Mesothelial cell of epicardium (in vitro differentiated cells): ENCODE measurements at regions not wholly inside any gene's neighbourhood (a gene's known extent, or its start where the extent isn't known, plus 50 kb on each side); places are given as distances from the start of the nearest gene placed in this dataset.
A peak's percentile ranks its signal among the peaks of the same experiment; 100 is the strongest.
"Not testable (repeated sequence)": the region's sequence is repeated elsewhere in the genome, so short reads cannot be mapped to it uniquely, and the experiment has no call there.

ENCODE experiments used
- DNase-seq, 2 experiments: peaks; one replicate each; pipeline ENCODE4 v3.0.0; 2021; ENCODE audit warnings: low spot score in 2 of 2; ENCODE audit not compliant: unreplicated experiment in 2 of 2
- H3K27ac Mint-ChIP-seq: 2 replicates; pipeline ENCODE4 v1.8.0; 2021; ENCODE audit warnings: mixed read lengths
- H3K27me3 Mint-ChIP-seq: 2 replicates; pipeline ENCODE4 v1.8.0; 2021; ENCODE audit warnings: low read depth, mixed read lengths
- H3K36me3 Mint-ChIP-seq: 2 replicates; pipeline ENCODE4 v1.8.0; 2021; ENCODE audit warnings: mixed read lengths
- H3K4me1 Mint-ChIP-seq: 2 replicates; pipeline ENCODE4 v1.8.0; 2021; ENCODE audit warnings: mixed read lengths
- H3K4me3 Mint-ChIP-seq: 2 replicates; pipeline ENCODE4 v1.8.0; 2021; ENCODE audit warnings: mild to moderate bottlenecking, moderate library complexity, mixed read lengths
- H3K9me3 Mint-ChIP-seq: 2 replicates; pipeline ENCODE4 v1.8.0; 2021; ENCODE audit warnings: mixed read lengths
- CTCF ChIP-seq: fragments of 200-600 bp; sonication (generic); IDR thresholded peaks from one replicate; pipeline ENCODE4 v1.5.0; 2021; ENCODE audit warnings: antibody characterized with exemption; ENCODE audit not compliant: unreplicated experiment

GRCh38 chr4:28015996-28016395 lies 1155.4 kb downstream of the STIM2 start:
- DNase-seq: no peak
- Mint-ChIP-seq H3K4me3 (no peak overlapping the region), H3K27ac (no peak overlapping the region), H3K27me3 (no peaks in the 10 kb centered on the region), H3K4me1 (no peaks in the 10 kb centered on the region), H3K36me3 (no peaks in the 10 kb centered on the region), H3K9me3 (peaks cover 10% of the 10 kb centered on the region)
- TF ChIP-seq CTCF: no peak

- not testable (repeated sequence) for DNase-seq, H3K4me3 Mint-ChIP-seq, H3K36me3 Mint-ChIP-seq, H3K27ac Mint-ChIP-seq, H3K27me3 Mint-ChIP-seq, H3K4me1 Mint-ChIP-seq
- peaks cover 33% of the 10 kb centered on the region for H3K9me3 Mint-ChIP-seq
Observed at GRCh38 chr4:28038253-28038652, 1177.6 kb downstream of the STIM2 start.

- Mint-ChIP-seq H3K9me3 (no peaks in the 10 kb centered on the region), H3K36me3 (no peaks in the 10 kb centered on the region)
- DNase-seq: no peak
Observed at GRCh38 chr4:28062562-28062961, 1201.9 kb downstream of the STIM2 start.

GRCh38 chr4:28073860-28074555 lies 1213.4 kb downstream of the STIM2 start:
- Mint-ChIP-seq H3K27me3 (no peaks in the 10 kb centered on the region), H3K4me3 (no peak overlapping the region), H3K9me3 (peaks cover 16% of the 10 kb centered on the region), H3K27ac (no peak overlapping the region), H3K36me3 (no peaks in the 10 kb centered on the region), H3K4me1 (no peaks in the 10 kb centered on the region)
- TF ChIP-seq CTCF: peak; percentile 20
- DNase-seq: no peak

More at GRCh38 chr4:28062562-28062961, 1201.9 kb downstream of the STIM2 start:
- TF ChIP-seq CTCF: no peak
- Mint-ChIP-seq H3K27me3 (no peaks in the 10 kb centered on the region), H3K27ac (no peak overlapping the region), H3K4me1 (no peaks in the 10 kb centered on the region), H3K4me3 (no peak overlapping the region)

GRCh38 chr4:28075401-28075956 lies 1214.8 kb downstream of the STIM2 start:
- Mint-ChIP-seq H3K27me3 (no peaks in the 10 kb centered on the region), H3K4me1 (no peaks in the 10 kb centered on the region), H3K27ac (no peak overlapping the region), H3K4me3 (no peak overlapping the region), H3K9me3 (peaks cover 28% of the 10 kb centered on the region), H3K36me3 (no peaks in the 10 kb centered on the region)
- no peak for TF ChIP-seq CTCF
- no peak for DNase-seq

GRCh38 chr4:28077203-28077602 lies 1216.6 kb downstream of the STIM2 start:
- not testable (repeated sequence) for H3K27ac Mint-ChIP-seq

More at GRCh38 chr4:28077203-28077602, 1216.6 kb downstream of the STIM2 start:
- not testable (repeated sequence) for H3K4me3 Mint-ChIP-seq, H3K4me1 Mint-ChIP-seq, H3K36me3 Mint-ChIP-seq, H3K27me3 Mint-ChIP-seq, DNase-seq
- H3K9me3 Mint-ChIP-seq: peaks cover 31% of the 10 kb centered on the region
